ENCODE measurements at regions not wholly inside any gene's neighbourhood (a gene's known extent, or its start where the extent isn't known, plus 50 kb on each side); places are given as distances from the start of the nearest gene placed in this dataset.

GRCh38 chr1:190583862-190584261 lies 106.2 kb upstream of the BRINP3 start:
- TF ChIP-seq CEBPB (tag; IDR thresholded peaks at IDR 0.05) (peak; percentile 57), RBM25 (IDR thresholded peaks at IDR 0.05; ENCODE audit: low read depth, low read length, severe bottlenecking) (no peak), CEBPG (CRISPR knock-in tag; IDR thresholded peaks at IDR 0.05) (no peak), CEBPG (tag; conservative IDR thresholded peaks at IDR 0.05 in 1 of 2, IDR thresholded peaks at IDR 0.05 in 1 of 2) (peak in 1 of 2 experiments; percentile 54; a peak in 1 of 4 replicates), HIVEP1 (CRISPR knock-in tag; IDR thresholded peaks at IDR 0.05) (no peak)
- H3K36me3 ChIP-seq (ENCODE audit: control insufficient read depth, insufficient read depth, low read length): no peaks in the 10 kb centered on the region
- WGBS (ENCODE audit: insufficient coverage, low coverage, missing lambda C conversion rate): 6% methylated on average over 3 of the region's 3 CpGs
- DNase-seq (ENCODE audit: extremely low read depth in 1 of 4, low spot score in 3 of 4) (no peak), ATAC-seq (no peak), FAIRE-seq (no peak)
- H2AFZ ChIP-seq (ENCODE audit: low read depth, low read length): no peak overlapping the region
- no TSS peak for BruUV-seq (replicated peaks)
- H3K79me2 ChIP-seq (ENCODE audit: control insufficient read depth, insufficient read depth, low read length): no peaks in the 10 kb centered on the region
- no peaks in the 10 kb centered on the region for H3K4me1 ChIP-seq (replicated peaks in 1 of 2; ENCODE audit: control insufficient read depth in 2 of 2, insufficient read depth in 2 of 2, low read length in 2 of 2)
- intact Hi-C loops (cut with micrococcal nuclease): no loop called here
- H4K20me1 ChIP-seq (replicated peaks; ENCODE audit: control insufficient read depth, insufficient read depth, low read length): no peaks in the 10 kb centered on the region
- H3K4me3 ChIP-seq: no peak overlapping the region
- H3K27me3 ChIP-seq (ENCODE audit: control insufficient read depth in 2 of 2, insufficient read depth in 2 of 2, low read length in 2 of 2): no peaks in the 10 kb centered on the region
- H3K9me1 ChIP-seq (ENCODE audit: control insufficient read depth, insufficient read depth, low read length): no peaks in the 10 kb centered on the region
- in situ Hi-C loops (cut with MboI): no loop called here
- no peak overlapping the region for H3K27ac ChIP-seq (ENCODE audit: extremely low read depth, low read depth, low read length)
- no peak overlapping the region for H3K4me2 ChIP-seq (ENCODE audit: insufficient read depth, low read length)
- CTCF ChIA-PET (ENCODE audit: low intra/inter-chr PET ratio): no interaction called here
- H3K9ac ChIP-seq (ENCODE audit: insufficient read depth in 1 of 2, low read depth in 2 of 2, low read length in 2 of 2): no peak overlapping the region
- POLR2A ChIA-PET: no interaction called here
- no peaks in the 10 kb centered on the region for H3K9me3 ChIP-seq (replicated peaks; ENCODE audit: control insufficient read depth, insufficient read depth, low read depth, low read length)

- intact Hi-C loops (cut with micrococcal nuclease): no loop called here
- Histone ChIP-seq H3K79me2 (ENCODE audit: control insufficient read depth, insufficient read depth, low read length) (no peaks in the 10 kb centered on the region), H3K27me3 (ENCODE audit: control insufficient read depth in 2 of 2, insufficient read depth in 2 of 2, low read length in 2 of 2) (no peaks in the 10 kb centered on the region), H3K36me3 (ENCODE audit: control insufficient read depth, insufficient read depth, low read length) (no peaks in the 10 kb centered on the region), H3K9me3 (replicated peaks; ENCODE audit: control insufficient read depth, insufficient read depth, low read depth, low read length) (no peaks in the 10 kb centered on the region), H3K9ac (ENCODE audit: insufficient read depth in 1 of 2, low read depth in 2 of 2, low read length in 2 of 2) (no peak overlapping the region), H2AFZ (ENCODE audit: low read depth, low read length) (no peak overlapping the region), H3K4me3 (no peak overlapping the region), H3K27ac (ENCODE audit: extremely low read depth, low read depth, low read length) (no peak overlapping the region), H3K9me1 (ENCODE audit: control insufficient read depth, insufficient read depth, low read length) (no peaks in the 10 kb centered on the region), H3K4me2 (ENCODE audit: insufficient read depth, low read length) (no peak overlapping the region), H4K20me1 (replicated peaks; ENCODE audit: control insufficient read depth, insufficient read depth, low read length) (no peaks in the 10 kb centered on the region), H3K4me1 (replicated peaks in 1 of 2; ENCODE audit: control insufficient read depth in 2 of 2, insufficient read depth in 2 of 2, low read length in 2 of 2) (no peaks in the 10 kb centered on the region)
- TF ChIP-seq CEBPG (CRISPR knock-in tag; IDR thresholded peaks at IDR 0.05) (no peak), CEBPG (tag; conservative IDR thresholded peaks at IDR 0.05 in 1 of 2, IDR thresholded peaks at IDR 0.05 in 1 of 2) (no peak), C11orf30 (IDR thresholded peaks at IDR 0.05; ENCODE audit: low read depth) (peak; percentile 18; the same call in 1 of the 2 replicates), CCNT2 (IDR thresholded peaks at IDR 0.05; ENCODE audit: borderline replicate concordance, extremely low read depth, insufficient read length, low read depth, low read length) (no peak), ZBTB11 (CRISPR knock-in tag; IDR thresholded peaks at IDR 0.05) (no peak), ZNF316 (IDR thresholded peaks at IDR 0.05) (peak; percentile 68), RCOR1 (IDR thresholded peaks at IDR 0.05; ENCODE audit: borderline replicate concordance in 1 of 2, low read depth in 2 of 2, low read length in 2 of 2) (no peak), SRSF7 (optimal IDR thresholded peaks at IDR 0.05; ENCODE audit: low read depth, low read length) (no peak), MAFK (IDR thresholded peaks at IDR 0.05; ENCODE audit: low read length) (0 out of 2 replicates have a peak, but pooled peaks have one; percentile 33), MAFG (tag; conservative IDR thresholded peaks at IDR 0.05) (0 out of 2 replicates have a peak, but pooled peaks have one; percentile 16)
- in situ Hi-C loops (cut with MboI): no loop called here
- FAIRE-seq: no peak
- 6% methylated on average over 1 of the region's 1 CpG for WGBS (ENCODE audit: insufficient coverage, low coverage, missing lambda C conversion rate)
- BruUV-seq (replicated peaks): no TSS peak
- DNase-seq (ENCODE audit: extremely low read depth in 1 of 4, low spot score in 3 of 4): no peak
- ChIA-PET CTCF (ENCODE audit: low intra/inter-chr PET ratio) (no interaction called here), POLR2A (no interaction called here)
- no peak for ATAC-seq
Observed at GRCh38 chr1:190588424-190588823, 110.8 kb upstream of the BRINP3 start.
